ENCODE measurements at regions not wholly inside any gene's neighbourhood (a gene's known extent, or its start where the extent isn't known, plus 50 kb on each side); places are given as distances from the start of the nearest gene placed in this dataset.
"Not testable (repeated sequence)": the region's sequence is repeated elsewhere in the genome, so short reads cannot be mapped to it uniquely, and the experiment has no call there.

DNA sequence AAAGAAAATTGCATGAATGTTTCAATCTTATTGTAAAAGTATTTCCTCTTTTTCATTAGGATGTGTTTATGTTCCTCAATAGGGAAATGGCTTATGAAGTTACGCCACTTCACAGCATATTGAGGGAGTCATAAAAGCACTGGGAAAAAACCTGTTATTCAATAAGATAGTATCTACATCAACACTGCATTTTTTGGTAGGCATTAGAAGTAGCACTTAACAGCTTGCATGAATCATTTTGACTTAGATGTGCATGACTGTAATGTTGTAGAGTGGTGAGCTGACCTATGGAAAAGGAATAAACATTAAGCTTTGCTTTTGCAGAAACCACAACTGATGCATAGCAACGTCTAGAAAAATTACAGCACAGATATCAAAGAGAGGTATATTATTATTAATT lies 111.2 kb upstream of the GRXCR1 start:
- DNase-seq (ENCODE audit: low read depth) = no peak
- no peak for TF ChIP-seq CTCF (conservative IDR thresholded peaks at IDR 0.05; ENCODE audit: control insufficient read depth, insufficient read depth, low read depth, low read length)

GRCh38 chr4:42778349-42778748 lies 114.2 kb upstream of the GRXCR1 start:
- no peak for TF ChIP-seq CTCF (conservative IDR thresholded peaks at IDR 0.05; ENCODE audit: control insufficient read depth, insufficient read depth, low read depth, low read length)
- no peak overlapping the region for H3K4me3 ChIP-seq (ENCODE audit: control insufficient read depth, low read depth, low read length)
- no peak for DNase-seq (ENCODE audit: low read depth)

More for the DNA sequence above, 111.2 kb upstream of the GRXCR1 start:
- H3K4me3 ChIP-seq (ENCODE audit: control insufficient read depth, low read depth, low read length) = no peak overlapping the region

- DNase-seq (ENCODE audit: low read depth) = no peak
- no peak for TF ChIP-seq CTCF (conservative IDR thresholded peaks at IDR 0.05; ENCODE audit: control insufficient read depth, insufficient read depth, low read depth, low read length)
- no peak overlapping the region for H3K4me3 ChIP-seq (ENCODE audit: control insufficient read depth, low read depth, low read length)
Observed at GRCh38 chr4:42768125-42768748, 111.3 kb upstream of the ATP8A1 start.

- H3K4me3 ChIP-seq (ENCODE audit: control insufficient read depth, low read depth, low read length) = no peak overlapping the region
- TF ChIP-seq CTCF (conservative IDR thresholded peaks at IDR 0.05; ENCODE audit: control insufficient read depth, insufficient read depth, low read depth, low read length) = no peak
- no peak for DNase-seq (ENCODE audit: low read depth)
Observed at GRCh38 chr4:42767669-42768068, 110.8 kb upstream of the ATP8A1 start.

DNA sequence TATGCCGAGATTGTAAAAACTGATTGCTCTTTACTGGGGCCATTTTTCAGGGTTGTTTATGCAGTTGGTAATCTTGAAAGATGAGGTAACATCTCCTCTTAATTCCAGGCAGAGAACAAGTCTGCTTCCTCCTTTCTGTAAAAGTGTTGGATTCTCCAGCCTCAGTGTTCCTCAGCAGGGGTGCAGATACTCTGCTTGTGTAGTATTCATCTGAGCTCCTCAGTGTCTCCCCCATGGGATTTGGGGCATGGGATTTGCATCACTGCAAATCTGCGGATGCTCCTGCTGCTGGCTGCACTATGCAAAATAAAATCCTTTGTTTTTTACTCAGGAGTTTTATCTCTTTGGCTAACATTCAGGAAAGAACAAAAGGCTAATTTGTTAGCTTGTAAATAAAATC lies 104.9 kb upstream of the ATP8A1 start:
- no peak overlapping the region for H3K4me3 ChIP-seq (ENCODE audit: control insufficient read depth, low read depth, low read length)
- no peak for DNase-seq (ENCODE audit: low read depth)
- TF ChIP-seq CTCF (conservative IDR thresholded peaks at IDR 0.05; ENCODE audit: control insufficient read depth, insufficient read depth, low read depth, low read length) = no peak

- not testable (repeated sequence) for H3K4me3 ChIP-seq (ENCODE audit: control insufficient read depth, low read depth, low read length); DNase-seq (ENCODE audit: low read depth)
Observed at GRCh38 chr4:42754965-42755364, 98.1 kb upstream of the ATP8A1 start.

DNA sequence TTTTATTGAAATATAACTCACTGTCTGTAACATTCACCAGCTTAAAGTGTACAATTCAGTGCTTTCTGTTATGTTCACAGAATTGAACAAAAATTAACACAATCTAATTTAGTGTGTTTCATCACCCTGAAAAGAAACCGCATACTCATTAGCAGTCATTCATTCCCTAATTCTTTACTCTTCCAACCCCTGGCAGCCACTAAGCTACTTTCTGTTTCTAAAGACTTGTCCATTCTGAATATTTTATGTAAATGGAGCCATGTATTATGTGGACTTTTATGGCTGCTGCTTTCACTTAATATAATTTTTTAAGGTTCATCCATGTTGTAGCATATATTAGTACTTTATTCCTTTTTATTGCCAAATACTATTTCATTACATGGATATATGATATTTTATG lies 94.7 kb upstream of the ATP8A1 start:
- no peak overlapping the region for H3K4me3 ChIP-seq (ENCODE audit: control insufficient read depth, low read depth, low read length)
- TF ChIP-seq CTCF (conservative IDR thresholded peaks at IDR 0.05; ENCODE audit: control insufficient read depth, insufficient read depth, low read depth, low read length) = no peak
- no peak for DNase-seq (ENCODE audit: low read depth)
